ENCODE measurements at regions not wholly inside any gene's neighbourhood (a gene's known extent, or its start where the extent isn't known, plus 50 kb on each side); places are given as distances from the start of the nearest gene placed in this dataset.
"Not testable (repeated sequence)": the region's sequence is repeated elsewhere in the genome, so short reads cannot be mapped to it uniquely, and the experiment has no call there.

- DNase-seq, result no peak
These were observed 51.9 kb upstream of the PTPRJ start for GRCh38 chr11:47928426-47928825.

DNA sequence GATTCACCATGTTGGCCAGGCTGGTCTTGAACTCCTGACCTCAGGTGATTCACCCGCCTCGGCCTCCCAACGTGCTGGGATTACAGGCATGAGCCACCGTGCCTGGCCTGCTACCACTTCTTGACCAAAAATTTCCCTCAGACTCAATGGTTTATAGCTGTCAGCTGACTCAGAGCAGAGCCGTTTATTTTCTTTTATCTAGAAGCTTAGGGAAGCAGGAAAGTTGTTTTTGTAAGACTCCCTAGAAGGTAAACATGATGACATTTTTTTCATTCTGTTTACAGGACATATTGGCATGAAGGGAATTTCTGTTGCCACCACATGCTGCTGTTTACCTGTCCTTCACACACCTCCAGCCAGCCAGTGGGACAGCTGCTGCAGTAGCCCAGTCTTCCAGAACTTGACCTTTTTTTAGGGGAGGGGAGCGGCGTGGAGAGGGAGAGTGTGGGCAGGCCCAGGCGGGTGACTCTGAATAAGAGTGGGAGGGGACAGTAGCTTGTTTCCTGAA is 56.1 kb upstream of the PTPRJ start:
- peak; percentile 52 for DNase-seq

DNA sequence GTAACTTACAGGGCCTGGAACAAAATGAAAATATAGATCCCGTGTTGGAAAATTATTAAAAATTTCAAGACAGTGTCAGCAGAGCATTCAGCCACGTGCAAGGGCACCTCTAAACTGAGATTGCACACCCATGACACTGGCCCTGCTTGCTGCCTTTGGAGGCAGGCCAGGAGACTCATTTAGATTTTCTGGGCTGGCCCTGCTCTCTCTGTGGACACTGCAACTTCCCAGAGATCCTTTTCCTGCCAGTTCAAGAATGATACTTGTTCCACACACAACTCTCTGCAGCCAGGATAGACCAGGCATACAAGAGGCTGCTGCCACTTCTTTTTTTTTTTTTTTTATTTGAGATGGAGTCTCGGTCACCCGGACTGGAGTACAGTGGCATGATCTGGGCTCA is 56.7 kb upstream of the PTPRJ start:
- no peak for DNase-seq

- DNase-seq, result not testable (repeated sequence)
These were observed 59.2 kb upstream of the PTPRJ start for GRCh38 chr11:47921080-47921555.

DNA sequence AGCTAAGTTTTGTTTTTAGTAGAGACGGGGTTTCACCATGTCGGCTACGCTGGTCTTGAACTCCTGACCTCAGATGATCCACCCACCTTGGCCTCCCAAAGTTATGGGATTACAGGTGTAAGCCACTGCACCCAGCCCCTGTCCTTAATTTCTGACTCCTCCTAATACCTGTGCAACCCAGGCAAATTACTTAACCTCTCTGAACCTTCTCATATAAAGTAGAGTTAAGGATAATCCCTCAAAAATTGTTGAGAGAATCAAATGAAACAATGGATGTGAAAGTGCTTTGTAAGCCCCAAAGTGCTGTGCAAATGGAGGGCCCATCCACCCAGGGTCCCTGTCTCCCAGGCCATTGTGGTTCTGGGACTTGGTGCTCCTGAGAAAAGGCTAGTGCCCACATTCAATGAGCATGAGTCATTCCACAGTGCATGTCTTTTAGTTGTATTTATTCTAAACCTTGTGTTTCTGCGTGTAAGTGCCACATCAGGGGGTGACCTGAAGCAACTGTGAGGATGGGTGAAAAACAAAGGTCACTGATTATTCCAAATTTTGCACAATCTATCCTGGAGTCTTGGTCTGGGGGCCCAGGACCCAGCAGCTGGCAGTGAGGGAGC is 61.4 kb upstream of the PTPRJ start:
- no peak for DNase-seq

DNA sequence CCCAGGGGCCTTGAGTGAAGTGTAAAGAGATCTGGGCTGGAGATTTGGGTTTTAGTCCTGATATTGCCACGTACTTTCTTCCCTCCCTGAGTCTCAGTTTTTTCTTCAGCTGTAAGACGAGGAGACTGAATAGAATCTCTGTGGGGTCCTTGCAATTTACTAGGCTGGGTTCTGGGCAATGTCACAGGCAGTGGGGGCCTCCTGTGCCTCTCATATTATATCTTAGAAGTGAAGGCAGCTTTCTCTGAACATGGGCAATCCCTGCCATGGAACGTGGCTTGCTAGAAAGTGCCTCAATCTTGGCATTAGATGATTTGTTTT is 62.0 kb upstream of the PTPRJ start:
- DNase-seq, result no peak

DNA sequence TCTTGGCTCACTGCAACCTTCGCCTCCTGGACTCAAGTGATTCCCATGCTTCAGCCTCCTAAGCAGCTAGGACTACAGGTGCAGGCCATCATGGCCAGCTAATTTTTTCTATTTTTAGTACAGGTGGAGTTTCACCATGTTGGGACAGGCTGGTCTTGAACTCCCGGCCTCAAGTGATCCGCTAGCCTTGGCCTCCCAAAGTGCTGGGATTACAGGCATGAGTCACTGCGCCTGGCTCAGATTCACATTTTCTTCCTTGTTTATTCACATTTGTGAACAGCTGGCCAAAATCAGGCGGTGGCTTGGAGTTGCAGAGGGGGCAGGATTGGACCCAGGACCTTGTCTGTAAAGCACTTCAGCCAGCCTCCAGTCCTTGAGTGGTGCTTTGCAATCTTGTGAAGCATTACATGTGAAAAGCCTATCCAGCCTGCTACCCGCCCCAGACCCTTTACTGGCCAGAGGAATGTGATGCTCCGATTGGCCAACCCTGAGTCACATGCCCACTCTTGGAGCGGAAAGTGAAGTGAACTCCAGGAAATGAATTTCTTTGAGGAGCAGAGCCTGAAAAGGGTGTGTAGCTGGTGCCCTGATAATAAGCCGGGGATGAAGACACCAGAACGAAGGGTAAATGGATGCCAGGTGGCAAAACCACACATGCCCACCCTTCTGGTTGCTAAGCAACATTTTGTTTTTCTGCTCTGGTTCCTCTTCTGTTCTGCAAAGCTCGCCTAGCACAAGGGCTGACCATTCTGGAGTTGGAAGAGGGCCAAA is 62.6 kb upstream of the PTPRJ start:
- DNase-seq, result no peak

DNA sequence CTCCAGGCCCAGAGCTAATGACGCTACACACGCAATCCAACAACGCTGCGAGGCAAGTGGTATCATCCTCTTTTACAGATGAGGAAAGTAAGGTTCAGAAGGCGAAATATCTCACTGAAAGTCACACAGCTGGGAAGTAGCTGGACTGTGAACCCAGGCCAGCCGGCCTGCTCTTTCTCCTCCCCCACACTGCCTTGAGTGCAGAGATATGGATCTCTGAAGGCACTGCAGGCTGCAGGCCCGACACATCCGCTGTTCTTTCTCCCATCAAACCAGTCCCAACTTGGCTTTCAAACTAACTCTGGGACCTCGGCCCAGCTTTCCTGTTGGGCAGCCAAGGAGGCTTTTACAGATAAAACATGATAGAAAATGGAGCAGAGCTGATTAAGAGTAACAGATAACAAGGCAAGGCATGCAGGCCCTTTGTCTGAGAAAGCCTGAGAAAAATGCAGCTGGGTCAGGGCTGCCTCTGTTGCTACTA is 64.0 kb upstream of the PTPRJ start:
- DNase-seq, result no peak

GRCh38 chr11:47915783-47916182 is 64.6 kb upstream of the PTPRJ start:
- no peak for DNase-seq

DNA sequence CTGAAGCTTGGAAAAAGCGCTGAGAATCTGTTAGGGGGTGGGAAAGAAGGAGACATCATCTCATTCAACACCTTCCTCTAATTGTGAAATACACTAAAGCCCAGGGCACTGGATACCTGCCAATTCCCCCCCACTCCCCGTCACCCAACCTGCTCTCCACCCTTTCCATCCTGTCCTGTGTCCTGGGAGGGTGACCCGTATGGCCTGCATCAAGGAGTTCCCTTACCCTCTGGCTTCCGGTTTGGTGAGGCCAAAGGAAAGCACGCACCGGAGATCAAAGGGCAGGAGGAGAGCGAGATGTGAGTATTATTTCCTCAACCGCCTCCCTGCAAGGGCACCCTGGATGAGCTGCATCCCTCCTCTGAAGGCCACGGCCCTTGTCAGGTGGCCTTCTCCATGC is 65.0 kb upstream of the PTPRJ start:
- no peak for DNase-seq

DNA sequence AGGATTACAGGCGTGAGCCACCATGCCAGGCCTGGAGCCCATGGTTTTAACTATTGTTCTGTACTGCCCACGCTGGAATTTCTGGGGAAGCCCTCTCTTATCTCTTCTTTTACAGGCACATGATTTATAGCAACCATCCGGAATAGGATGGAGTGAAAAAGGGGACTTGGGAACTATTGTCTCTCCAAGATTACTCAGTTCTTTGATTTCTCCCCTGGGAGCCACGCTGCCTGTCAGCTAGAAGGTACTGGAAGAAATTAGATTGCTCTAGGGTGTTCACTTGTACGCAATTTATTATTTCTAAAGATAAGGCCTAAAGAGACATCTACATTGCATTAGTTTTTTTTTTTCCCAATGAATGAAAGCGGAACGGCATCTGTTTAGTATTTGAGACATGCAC is 65.6 kb upstream of the PTPRJ start:
- no peak for DNase-seq

DNA sequence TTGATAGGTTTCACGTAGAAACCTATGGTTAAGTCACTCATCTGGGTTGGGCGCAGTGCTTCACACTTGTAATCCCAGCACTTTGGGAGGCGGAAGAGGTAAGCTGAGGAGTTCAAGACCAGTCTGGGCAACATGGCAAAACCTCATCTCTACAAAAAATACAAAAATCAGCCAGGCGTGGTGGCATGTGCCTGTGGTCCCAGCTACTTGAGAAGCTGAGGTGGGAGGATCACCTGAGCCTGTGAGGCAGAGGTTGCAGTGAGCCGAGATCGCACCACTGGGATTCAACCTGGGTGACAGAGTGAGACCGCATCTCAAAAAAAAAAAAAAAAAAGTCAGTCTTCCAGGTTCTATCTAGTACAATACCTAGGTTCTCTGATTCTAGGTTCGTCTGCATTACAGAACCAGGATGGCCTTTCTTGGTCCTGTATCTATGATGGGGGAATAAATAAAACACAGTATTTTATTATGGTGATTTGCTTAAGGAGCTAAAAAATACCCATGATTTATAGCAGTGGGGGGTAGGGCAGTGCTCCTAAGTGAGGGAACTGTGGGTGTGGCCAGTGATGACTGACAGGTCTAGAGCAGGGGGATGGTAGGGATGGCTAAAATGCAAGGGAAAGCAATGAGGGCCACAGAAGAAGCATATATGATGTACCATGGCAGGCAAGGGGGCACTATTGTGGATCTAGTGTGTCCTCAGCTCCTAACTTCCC is 65.5 kb upstream of the NUP160 start:
- DNase-seq, result no peak

GRCh38 chr11:47912843-47913437 is 64.8 kb upstream of the NUP160 start:
- no peak for DNase-seq

DNA sequence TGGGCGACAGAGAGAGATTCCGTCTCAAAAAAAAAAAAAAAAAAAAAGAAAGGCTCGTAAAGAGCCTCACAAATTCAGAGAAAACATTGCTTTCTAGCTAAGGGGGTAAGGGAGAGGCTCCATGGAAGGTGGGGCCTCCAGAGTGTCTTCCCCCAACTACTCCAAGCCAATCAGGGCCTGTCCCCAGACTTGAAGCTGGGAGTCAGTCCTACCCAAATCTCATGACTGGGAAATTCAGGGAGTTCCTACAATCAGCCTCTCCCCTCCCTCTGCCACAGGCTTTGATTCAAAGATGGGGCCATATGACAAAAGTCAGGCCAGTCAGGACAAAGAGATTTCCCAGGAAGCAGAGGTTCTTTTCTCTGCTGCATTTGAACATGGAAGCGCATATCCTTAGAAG is 63.0 kb upstream of the NUP160 start:
- no peak for DNase-seq

- DNase-seq, result no peak
These were observed 60.0 kb upstream of the NUP160 start for GRCh38 chr11:47908198-47908597.

GRCh38 chr11:47907499-47907898 is 59.3 kb upstream of the NUP160 start:
- DNase-seq, result no peak

DNA sequence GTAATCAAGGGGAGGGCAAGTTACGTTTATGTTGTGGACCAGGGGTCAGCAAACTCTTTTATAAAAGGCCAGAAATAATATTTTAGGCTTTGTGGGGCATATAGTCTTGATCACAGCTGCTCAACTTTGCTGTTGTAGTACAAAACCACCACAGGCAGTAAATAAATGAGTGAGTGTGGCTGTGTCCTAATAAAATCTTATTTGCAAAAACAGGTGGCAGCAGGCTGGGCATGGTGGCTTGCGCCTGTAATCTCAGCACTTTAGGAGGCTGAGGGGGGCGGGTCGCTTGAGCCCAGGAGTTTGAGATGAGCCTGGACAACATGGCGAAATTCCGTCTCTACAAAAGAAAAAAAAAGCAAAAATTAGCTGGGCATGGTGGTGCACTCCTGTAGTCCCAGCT is 57.9 kb upstream of the NUP160 start:
- no peak for DNase-seq

DNA sequence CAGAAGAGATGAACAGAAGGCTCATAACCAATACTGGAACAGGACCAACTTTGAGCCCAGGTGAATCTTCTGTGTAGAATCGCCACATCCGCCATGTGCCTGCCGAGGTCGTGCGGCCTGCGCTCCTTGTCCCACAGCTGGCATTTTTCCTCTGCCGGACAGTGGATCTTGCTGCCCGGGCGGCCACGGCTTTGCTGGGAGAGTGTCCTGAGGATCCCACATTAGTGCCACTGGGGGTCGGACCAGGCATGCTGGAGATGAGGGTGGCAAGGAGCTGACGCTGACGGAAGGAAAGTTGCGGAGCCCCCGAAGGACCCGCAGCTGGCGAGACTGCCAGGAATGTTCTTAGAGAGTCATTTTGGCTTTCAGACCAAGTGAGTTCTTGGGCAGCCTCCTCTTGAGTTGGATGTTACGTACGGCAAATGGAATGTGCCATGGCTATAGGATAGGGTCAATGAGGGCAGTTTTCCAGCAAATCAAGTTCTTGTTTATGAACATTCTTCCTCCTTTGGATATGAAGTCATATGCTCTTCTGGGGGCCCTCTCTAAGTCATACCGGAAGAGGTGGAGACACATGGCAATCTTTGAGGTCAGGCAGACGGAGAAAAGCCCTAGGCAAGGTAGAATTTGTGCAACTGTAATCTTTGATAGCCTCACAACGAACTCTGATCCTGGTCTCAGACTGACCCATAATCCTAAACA is 57.4 kb upstream of the NUP160 start:
- no peak for DNase-seq

- DNase-seq, result no peak
These were observed 56.7 kb upstream of the NUP160 start for GRCh38 chr11:47904808-47905207.

DNA sequence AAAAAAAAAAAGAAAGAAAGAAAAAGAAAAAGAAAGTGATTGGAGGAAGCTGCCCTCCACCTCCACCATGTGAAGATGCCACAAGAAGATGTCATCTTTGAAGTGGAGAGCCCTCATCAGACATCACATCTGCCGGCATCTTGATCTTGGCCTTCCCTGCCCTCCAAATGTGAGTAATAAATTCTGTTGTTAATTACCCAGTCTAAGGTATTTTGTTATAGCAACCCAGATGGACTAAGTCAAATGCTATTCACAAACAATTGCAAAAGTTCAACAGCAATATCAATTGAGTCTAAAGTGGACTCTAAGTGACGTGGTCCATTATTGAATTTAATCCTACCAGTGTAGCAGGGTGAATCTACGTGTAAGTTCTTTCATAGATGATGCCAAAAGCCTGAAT is 55.9 kb upstream of the NUP160 start:
- DNase-seq, result no peak

DNA sequence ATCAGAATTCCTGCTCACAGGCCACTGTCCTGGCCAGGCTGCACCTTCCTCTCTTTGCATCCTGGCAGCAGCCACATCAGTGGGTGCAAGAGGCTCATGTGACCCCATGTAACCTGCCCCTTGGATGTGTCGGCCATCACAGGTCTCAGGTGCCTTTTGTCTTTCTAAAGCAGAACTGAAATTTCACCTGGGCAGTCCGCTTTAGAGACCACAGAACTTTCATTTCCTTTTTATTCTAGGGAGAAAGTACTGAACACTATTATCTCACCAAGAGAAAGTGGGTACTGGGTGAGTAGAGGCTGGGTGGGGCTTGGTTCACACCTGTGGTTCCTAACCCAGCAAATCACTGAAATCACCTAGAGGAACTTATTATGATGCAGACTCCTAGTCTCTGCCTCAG is 51.7 kb upstream of the NUP160 start:
- DNase-seq, result no peak

Measured in T1000 (cell line).